ENCODE measurements at regions not wholly inside any gene's neighbourhood (a gene's known extent, or its start where the extent isn't known, plus 50 kb on each side); places are given as distances from the start of the nearest gene placed in this dataset.
"Not testable (repeated sequence)": the region's sequence is repeated elsewhere in the genome, so short reads cannot be mapped to it uniquely, and the experiment has no call there.

DNA sequence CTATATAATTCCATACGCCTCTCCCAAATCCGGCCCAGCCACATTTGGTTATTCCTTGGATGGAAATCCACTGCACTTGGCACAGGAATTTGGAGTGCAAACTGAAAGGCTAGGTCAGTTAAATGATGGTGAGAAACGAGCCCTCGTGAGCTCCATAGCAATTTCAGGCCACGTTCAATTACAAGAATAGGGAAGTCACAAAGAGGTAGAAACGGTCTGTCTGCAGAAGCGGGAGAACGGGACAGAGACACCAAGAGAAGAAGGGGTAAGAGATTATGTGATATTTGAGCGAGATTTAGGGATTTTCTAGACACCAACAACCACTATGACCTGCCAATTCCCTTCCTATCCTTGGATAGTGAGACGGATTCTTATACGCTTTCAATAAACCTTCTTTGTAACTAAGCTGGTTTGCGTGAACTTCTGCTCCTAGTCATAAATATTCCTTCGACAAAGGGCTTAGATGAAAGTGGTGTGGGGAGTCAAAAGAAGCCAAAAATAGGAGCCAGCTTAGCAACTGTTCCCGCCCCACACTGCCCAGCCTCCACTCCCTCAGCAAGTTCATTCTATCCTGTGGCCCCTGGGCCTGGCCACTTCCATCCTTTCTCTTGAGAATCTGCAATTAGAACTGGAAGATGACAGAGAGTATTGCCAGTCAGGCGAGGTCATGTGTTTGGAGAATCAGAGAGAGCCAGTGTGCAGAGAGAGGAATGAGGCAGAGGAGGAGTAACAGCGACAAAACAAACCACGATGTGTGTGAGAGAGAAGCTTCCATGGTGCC lies 118.4 kb downstream of the ZNF608 start:
- DNase-seq (ENCODE audit: low read depth): no peak
- no peak overlapping the region for H3K4me3 ChIP-seq (ENCODE audit: low read depth, low read length)

DNA sequence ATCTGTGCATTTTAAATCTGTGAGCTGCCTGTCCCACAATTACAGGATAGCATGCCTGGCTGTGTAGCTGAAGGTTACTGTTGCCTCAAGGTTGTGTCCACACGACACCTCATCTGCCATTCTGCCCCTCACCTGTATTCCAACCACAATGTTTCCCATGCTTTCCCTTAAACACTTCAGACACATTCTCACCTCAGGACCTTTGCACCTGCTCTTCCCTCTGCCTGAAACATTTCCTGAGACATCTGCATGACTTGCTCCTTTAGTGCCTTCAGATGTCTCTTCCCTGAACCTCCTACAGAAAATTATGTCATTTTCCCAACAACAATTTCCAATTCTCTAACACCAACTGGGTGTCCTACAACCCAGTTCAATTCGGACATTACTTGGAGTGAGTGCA lies 120.4 kb downstream of the ZNF608 start:
- no peak overlapping the region for H3K4me3 ChIP-seq (ENCODE audit: low read depth, low read length)
- DNase-seq (ENCODE audit: low read depth): no peak

DNA sequence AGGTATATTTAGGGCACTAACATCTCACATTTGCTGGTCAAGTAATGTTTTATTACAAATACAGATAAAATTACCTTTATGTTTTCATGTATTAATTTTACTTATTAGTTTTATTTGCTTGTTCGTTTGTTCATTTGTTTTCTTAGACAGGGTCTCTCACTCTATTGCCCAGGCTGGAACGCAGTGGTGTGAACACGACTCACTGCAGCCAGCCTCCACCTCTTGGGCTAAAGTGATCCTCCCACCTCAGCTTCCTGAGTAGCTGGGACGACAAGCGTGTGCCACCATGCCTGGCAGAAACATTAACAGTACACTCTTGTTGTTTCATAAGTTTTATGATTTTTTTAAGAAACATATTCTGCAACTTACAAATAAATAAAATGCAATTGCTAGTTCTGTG lies 123.2 kb downstream of the ZNF608 start:
- H3K4me3 ChIP-seq (ENCODE audit: low read depth, low read length): no peak overlapping the region
- DNase-seq (ENCODE audit: low read depth): no peak

DNA sequence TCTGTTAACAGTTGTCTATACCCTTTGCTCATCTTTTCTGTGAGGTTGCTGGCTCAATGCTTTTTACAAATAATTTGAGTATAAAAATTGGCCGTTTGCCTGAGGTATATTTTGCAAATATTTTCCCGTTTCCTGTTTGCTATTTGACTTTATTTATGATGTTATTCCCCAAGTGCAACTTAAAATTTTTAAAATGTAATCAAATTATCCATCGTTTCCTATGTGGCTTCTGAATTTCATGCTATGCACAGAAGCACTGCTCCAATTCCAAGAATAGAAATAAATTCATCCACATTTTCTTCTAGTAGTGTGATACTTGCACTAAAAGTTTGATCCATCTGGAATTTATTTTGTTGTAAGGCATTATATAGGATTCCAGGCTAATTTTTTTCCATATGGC lies 123.6 kb downstream of the ZNF608 start:
- DNase-seq (ENCODE audit: low read depth): no peak
- no peak overlapping the region for H3K4me3 ChIP-seq (ENCODE audit: low read depth, low read length)

DNA sequence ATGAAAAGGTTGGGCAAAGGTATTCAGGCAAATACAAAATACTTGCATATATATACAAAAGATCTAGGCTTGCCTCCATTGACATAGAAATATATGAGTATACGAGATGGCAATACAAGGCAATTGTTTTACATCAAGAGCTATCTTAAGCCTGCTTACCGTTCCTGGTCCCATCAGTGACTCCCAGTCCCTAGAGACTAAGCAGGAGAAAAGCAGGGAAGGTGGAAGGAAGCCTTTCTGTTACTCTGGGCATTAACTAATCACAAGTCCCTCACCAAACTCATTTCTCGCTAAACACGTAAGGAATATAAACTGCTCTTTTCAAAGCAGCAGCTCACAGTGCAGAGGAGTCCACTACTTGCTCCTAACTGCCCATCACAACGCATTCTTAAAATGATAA lies 125.2 kb downstream of the ZNF608 start:
- no peak overlapping the region for H3K4me3 ChIP-seq (ENCODE audit: low read depth, low read length)
- DNase-seq (ENCODE audit: low read depth): no peak

DNA sequence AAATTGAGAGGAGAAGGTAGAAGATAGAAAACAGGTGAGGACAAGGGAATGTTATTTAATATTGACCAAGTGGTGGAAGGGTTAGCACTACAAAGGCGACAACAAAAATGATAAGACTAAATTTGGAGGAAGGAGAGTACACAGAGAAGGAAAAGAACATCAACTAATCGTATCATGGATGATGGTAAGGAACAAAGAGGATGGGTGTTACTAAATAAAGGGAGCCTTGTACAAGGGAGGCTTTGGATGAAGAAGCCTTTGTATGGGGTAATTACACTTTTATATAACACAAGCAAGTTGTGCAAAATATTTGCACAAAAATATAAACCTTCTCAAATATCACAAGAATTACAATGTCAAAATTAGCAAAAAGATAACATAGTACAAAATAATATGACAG lies 125.7 kb downstream of the ZNF608 start:
- DNase-seq (ENCODE audit: low read depth): no peak
- H3K4me3 ChIP-seq (ENCODE audit: low read depth, low read length): no peak overlapping the region

DNA sequence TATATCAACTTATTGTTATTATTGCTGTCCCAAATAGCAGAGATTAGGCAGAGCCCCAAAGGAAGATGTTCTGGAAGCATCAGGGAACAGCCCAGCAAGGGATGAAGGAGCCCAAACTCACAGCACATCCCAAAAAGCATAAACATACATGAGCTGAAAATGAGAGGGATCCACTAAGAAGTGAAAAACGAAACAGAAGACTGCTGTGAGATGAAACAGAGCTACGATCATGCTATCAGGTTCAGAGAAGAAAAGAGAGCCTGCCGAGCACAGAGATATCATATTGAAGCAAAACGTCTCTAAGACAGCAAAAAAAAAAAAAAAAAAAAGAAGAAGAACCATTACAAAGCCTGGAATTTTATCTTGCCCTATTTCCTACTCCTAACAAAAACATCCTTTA lies 127.3 kb downstream of the ZNF608 start:
- no peak for DNase-seq (ENCODE audit: low read depth)
- no peak overlapping the region for H3K4me3 ChIP-seq (ENCODE audit: low read depth, low read length)

DNA sequence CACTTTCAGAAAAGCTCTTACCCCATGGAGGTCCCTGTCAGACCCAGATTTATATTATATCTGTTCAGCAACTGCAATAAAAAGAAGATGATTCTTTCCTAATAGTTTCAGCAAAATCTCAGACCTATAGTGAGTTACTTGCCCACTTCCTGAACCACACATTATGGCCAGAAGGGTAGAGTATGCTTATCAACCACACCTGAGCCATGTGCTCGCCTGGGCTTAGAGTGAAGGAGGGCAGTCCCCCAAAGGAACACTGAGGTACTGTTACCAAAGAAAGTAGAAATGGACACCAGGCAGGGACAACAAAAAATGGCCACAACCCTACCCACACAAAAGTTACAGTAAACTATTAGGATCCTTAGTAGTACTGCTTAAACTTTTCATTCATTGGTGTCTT lies 128.7 kb downstream of the ZNF608 start:
- DNase-seq (ENCODE audit: low read depth): no peak
- no peak overlapping the region for H3K4me3 ChIP-seq (ENCODE audit: low read depth, low read length)

DNA sequence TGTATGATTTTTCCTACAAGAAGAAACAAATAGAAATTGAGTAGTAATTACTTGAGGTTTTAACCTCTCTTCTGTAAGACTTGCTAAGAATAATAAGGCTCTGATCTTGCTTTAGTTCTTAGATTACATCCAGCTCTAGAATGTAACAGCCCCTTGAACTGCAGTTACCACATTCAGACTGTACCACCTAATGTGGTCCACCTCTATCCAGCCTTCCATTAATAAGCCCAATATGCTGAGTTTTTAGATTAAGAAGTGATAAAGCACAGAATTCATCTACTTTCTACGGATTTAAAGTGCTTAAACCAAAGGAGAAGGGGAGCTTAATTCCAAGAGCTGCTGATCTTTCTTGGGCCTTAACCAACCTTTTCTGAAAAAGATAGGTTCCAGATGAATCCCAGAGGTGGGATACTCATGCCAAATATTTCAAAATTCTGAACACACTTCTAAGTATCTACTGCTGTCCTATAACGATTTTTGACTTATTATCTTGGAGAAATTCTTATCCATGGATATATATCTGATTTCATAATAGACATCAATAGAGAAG lies 131.5 kb downstream of the ZNF608 start:
- no peak overlapping the region for H3K4me3 ChIP-seq (ENCODE audit: low read depth, low read length)
- DNase-seq (ENCODE audit: low read depth): no peak

DNA sequence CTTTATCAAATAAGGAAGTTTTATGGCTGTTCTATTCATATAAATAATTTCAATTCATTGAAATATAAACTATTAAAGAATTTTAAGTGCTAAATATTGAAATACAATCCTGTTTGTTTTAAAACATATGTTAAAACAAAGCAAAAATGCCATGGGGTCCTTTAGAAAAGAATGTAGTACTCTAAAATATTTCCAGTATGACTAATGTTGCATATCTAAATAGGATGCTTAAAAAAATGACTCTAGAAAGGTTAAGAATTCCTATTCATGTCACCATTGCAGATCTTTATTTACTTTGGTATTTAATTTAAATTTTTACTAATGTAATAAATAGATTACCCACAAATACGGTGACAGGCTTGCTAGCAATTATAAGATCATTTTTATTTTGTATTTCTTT lies 132.3 kb downstream of the ZNF608 start:
- no peak for DNase-seq (ENCODE audit: low read depth)
- H3K4me3 ChIP-seq (ENCODE audit: low read depth, low read length): no peak overlapping the region

DNA sequence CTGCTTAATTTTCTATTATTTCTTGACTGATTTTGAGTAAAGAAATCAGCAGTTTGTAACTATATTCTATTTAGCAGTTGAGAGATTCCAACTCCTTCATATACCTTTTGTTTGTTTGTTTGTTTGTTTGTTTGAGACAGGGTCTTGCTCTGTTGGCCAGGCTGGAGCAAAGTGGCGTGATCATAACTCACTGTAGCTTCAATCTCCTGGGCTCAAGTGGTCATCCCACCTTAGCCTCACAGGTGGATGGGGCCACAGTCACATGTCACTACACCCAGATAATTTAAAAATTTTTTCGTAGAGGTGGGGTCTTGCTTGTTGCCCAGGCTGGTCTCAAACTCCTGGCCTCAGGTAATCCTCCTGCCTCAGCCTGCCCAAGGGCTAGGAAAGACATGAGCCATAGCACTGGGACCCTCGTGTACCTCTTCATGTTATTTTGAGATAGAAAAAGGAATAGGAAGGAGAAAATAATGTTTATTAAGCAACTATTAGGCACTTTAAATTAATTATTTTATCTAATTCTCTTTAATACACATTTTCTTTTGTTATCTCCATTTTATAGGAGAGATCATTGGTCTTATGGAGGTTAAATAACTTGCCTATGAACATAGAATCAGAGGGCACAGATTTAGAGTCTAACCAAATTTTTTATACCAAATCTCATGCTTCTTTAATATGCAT lies 133.0 kb downstream of the ZNF608 start:
- DNase-seq (ENCODE audit: low read depth): no peak
- no peak overlapping the region for H3K4me3 ChIP-seq (ENCODE audit: low read depth, low read length)

DNA sequence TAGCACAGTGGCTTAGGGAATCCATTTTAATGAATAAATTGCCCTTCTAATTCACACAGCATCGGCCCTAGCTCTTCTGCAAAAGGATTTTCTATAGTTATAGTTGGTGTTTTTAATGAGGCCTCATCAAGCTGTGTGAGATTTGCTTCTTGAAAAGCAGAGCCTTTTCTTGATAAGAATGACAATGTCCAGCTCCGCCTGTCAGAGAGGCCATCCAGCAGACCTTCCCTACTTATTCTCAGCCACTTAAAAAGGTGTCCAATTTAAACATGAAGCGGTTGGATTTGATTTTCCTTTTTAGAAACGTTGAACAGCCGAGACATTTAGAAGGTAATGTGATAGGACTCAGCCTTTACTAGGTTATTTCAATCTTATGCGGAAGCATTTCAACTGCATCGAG lies 134.4 kb downstream of the ZNF608 start:
- no peak overlapping the region for H3K4me3 ChIP-seq (ENCODE audit: low read depth, low read length)
- no peak for DNase-seq (ENCODE audit: low read depth)

DNA sequence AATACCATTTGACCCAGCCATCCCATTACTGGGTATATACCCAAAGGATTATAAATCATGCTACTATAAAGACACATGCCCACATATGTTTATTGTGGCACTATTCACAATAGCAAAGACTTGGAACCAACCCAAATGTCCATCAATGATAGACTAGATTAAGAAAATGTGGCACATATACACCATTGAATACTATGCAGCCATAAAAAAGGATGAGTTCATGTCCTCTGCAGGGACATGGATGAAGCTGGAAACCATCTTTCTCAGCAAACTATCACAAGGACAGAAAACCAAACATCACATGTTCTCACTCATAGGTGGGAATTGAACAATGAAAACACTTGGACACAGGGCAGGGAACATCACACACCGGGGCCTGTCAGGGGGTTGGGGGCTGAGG lies 135.2 kb downstream of the ZNF608 start:
- not testable (repeated sequence) for DNase-seq (ENCODE audit: low read depth); H3K4me3 ChIP-seq (ENCODE audit: low read depth, low read length)

DNA sequence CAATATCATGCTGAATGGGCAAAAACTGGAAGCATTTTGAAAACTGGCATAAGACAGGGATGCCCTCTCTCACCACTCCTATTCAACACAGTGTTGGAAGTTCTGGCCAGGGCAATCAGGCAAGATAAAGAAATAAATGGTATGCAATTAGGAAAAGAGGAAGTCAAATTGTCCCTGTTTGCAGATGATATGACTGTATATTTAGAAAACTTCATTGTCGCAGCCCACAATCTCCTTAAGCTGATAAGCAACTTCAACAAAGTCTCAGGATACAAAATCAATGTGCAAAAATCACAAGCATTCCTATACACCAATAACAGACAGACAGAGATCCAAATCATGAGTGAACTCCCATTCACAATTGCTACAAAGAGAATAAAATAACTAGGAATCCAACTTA lies 136.8 kb downstream of the ZNF608 start:
- H3K4me3 ChIP-seq (ENCODE audit: low read depth, low read length); DNase-seq (ENCODE audit: low read depth): not testable (repeated sequence)

DNA sequence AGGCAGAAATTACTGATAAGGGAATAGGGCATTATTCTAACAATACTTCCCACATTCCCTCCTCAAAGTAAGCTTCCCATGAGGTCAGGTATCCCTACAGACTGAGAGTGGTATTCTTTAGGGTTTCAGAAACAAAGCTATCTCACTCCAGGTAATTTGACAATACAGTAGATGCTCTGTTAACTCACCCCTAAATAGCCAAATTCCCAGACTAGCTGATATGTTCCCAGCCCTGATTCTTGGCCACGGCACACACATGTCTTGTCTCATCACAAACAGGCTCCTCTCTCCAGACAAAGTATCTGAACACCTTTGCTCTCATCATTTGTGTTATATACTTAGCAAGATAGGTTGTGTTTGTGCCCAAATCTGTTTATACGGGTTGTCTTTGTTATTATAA lies 139.9 kb downstream of the ZNF608 start:
- H3K4me3 ChIP-seq (ENCODE audit: low read depth, low read length): no peak overlapping the region
- no peak for DNase-seq (ENCODE audit: low read depth)

DNA sequence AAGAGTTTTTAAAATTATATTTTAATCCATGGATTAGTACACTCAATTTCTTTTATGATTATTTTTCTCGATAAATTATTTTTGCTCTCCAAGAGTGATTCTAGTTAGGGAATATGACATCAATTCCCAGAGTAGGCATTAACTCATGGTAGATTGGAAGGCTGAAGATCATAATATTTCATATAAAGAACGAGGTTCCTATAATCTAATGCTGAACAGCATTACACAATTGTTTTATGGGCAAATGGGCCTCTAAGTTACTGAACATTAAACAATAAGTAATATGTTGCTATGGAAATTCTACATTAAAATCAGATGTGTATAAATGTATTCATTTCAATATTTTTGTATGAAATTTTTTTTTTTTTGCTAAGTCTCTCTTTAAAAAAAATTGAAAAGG lies 140.3 kb downstream of the ZNF608 start:
- no peak for DNase-seq (ENCODE audit: low read depth)
- no peak overlapping the region for H3K4me3 ChIP-seq (ENCODE audit: low read depth, low read length)

DNA sequence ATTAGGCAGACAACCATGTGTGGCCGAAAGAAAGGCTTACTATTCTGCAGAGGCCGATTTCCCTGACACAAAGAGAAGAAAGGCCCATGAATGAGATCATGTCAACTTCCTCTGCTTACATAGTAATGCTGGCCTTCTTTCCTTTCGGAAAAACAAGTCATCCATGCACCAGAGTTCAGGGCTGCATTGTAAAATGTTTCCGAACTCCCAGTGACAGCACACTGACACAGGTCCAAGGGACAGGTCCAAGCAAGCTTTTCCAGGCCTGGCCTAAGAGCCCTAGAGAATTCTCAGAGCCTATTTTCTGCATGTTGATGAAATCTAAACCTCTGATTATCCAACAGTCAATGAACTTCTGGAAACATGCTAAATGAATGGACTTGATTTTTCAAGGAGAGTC lies 140.9 kb downstream of the ZNF608 start:
- H3K4me3 ChIP-seq (ENCODE audit: low read depth, low read length): no peak overlapping the region
- DNase-seq (ENCODE audit: low read depth): no peak

DNA sequence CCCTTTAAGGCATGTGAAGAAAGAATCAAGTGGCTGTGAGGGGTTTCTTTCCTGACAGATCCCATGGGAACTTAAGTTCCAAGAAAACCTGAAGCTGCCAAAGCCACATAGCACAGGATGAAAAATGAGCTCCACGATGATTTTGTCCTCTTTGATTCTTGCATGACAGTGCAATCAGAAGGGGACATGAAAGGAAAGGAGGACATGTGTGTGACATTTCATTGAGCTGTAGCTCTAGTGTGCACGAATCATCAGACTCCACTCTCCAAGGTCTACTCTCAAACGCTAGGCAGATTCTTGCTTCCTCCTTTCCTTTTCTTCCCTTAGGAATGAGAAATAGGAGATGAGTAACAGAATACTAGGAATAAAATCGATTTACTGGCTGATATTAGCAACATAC lies 142.0 kb downstream of the ZNF608 start:
- no peak for DNase-seq (ENCODE audit: low read depth)
- H3K4me3 ChIP-seq (ENCODE audit: low read depth, low read length): no peak overlapping the region

DNA sequence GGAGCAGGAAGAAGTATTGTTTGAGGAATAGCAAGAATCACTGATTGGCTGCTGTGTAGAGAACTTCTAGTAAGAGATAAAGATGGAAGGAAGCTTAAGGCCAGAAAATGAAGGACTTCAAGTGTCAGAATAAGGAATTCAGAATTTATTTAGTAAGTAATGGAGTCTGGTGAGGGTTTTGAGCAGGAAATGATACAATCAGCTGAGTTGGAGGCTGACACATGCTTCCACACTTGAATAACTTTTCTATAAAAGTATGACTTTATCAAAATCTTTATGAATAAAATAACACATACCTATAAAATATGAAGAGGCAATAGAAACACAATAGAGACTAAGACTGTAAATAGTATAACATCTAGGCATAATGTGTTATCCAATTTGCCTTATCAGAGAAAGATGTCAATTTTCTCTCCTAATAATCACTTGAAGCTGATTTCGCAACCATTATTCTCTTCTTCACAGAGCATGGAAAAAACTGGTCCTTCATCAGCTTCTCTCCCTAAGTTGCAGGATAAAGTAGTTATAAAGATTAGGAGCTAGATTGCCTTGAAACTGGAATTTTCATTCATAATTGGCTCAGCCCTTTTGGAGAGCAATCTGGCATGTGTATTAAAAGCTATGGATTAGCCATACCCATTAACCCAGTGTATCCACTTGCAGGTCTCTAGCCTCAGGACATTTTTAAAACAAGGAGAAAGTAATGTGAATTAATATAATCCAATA lies 143.4 kb downstream of the ZNF608 start:
- DNase-seq (ENCODE audit: low read depth): no peak
- no peak overlapping the region for H3K4me3 ChIP-seq (ENCODE audit: low read depth, low read length)
